PC-9 (cell line): ENCODE measurements at regions not wholly inside any gene's neighbourhood (a gene's known extent, or its start where the extent isn't known, plus 50 kb on each side); places are given as distances from the start of the nearest gene placed in this dataset.

Experiments used
- BruUV-seq: library from RNA; stranded (reverse); fragments of 400-500 nt; replicated peaks from 2 replicates; lab custom pipeline; 2021; lab: Mats Ljungman, UMichigan
- CTCF ChIA-PET: fragments of 300-600 bp; sonication (Branson Sonifier 250); formaldehyde crosslinking; loops from one replicate; lab custom pipeline; 2022; ENCODE audit warnings: antibody characterized with exemption; lab: Charles Lee
- POLR2A ChIA-PET: fragments of 300-600 bp; sonication (Branson Sonifier 250); formaldehyde crosslinking; loops from one replicate; lab custom pipeline; 2022; ENCODE audit warnings: antibody characterized with exemption; ENCODE audit not compliant: unreplicated experiment; lab: Charles Lee
- DNase-seq, 2 experiments: peaks; one replicate each; pipeline versions ENCODE4 v3.0.0 to v3.0.0-alpha.2; 2015 to 2022; ENCODE audit warnings: mixed read lengths in 1 of 2
- H2AFZ ChIP-seq: fragments of 200-600 bp; sonication (generic); 2 replicates; pipeline ENCODE4 v1.8.1; 2017; ENCODE audit warnings: antibody characterized with exemption
- H3F3A ChIP-seq: fragments of 200-600 bp; sonication (generic); 2 replicates; pipeline ENCODE4 v1.8.1; 2017; ENCODE audit warnings: antibody characterized with exemption, mild to moderate bottlenecking, low read depth; ENCODE audit not compliant: insufficient read depth
- H3K27ac ChIP-seq: fragments of 200-600 bp; sonication (generic); 2 replicates; pipeline ENCODE4 v1.6.1; 2016; ENCODE audit warnings: mixed run types
- H3K27me3 ChIP-seq: fragments of 200-600 bp; sonication (generic); 2 replicates; pipeline ENCODE4 v1.6.1; 2016; ENCODE audit warnings: low read depth, mixed run types; ENCODE audit not compliant: insufficient read depth
- H3K36me3 ChIP-seq: fragments of 200-600 bp; sonication (generic); 2 replicates; pipeline ENCODE4 v1.6.1; 2016; ENCODE audit warnings: low read depth, mixed run types
- H3K4me1 ChIP-seq: fragments of 200-600 bp; sonication (generic); replicated peaks from 2 replicates; pipeline ENCODE4 v1.6.1; 2016; ENCODE audit warnings: mixed run types; ENCODE audit not compliant: insufficient read depth
- H3K4me2 ChIP-seq: fragments of 200-600 bp; sonication (generic); 2 replicates; pipeline ENCODE4 v1.6.1; 2017; ENCODE audit warnings: mixed run types
- H3K4me3 ChIP-seq: fragments of 200-600 bp; sonication (generic); 2 replicates; pipeline ENCODE4 v1.6.1; 2016; ENCODE audit warnings: mixed run types
- H3K79me2 ChIP-seq: fragments of 200-600 bp; sonication (generic); 2 replicates; pipeline ENCODE4 v1.6.1; 2017; ENCODE audit warnings: low read depth, mixed run types
- H3K9me2 ChIP-seq: fragments of 200-600 bp; sonication (generic); 2 replicates; pipeline ENCODE4 v1.8.1; 2017; ENCODE audit warnings: mild to moderate bottlenecking; ENCODE audit not compliant: insufficient read depth
- H3K9me3 ChIP-seq: fragments of 200-600 bp; sonication (generic); 2 replicates; pipeline ENCODE4 v1.8.1; 2016; ENCODE audit warnings: low read depth; ENCODE audit not compliant: insufficient read depth
- H4K20me1 ChIP-seq: fragments of 200-600 bp; sonication (generic); 2 replicates; pipeline ENCODE4 v1.8.1; 2017; ENCODE audit not compliant: insufficient read depth
- EZH2 ChIP-seq: fragments of 200-600 bp; sonication (generic); IDR thresholded peaks from 2 replicates; pipeline ENCODE4 v1.8.0; 2017; ENCODE audit warnings: antibody characterized with exemption, low read depth
- intact Hi-C: fragments of 100-400 bp; cut with micrococcal nuclease; formaldehyde crosslinking; loops from one replicate; pipeline ENCODE4 v1.10.0; 2022; ENCODE audit not compliant: unreplicated experiment
- TF ChIP-seq, protein P1 (sequence below): fragments of 200-600 bp; sonication (generic); conservative IDR thresholded peaks from 2 replicates; pipeline ENCODE4 v1.6.1; 2017; ENCODE audit warnings: mixed run types, antibody characterized with exemption, mild to moderate bottlenecking, moderate library complexity

DNA sequence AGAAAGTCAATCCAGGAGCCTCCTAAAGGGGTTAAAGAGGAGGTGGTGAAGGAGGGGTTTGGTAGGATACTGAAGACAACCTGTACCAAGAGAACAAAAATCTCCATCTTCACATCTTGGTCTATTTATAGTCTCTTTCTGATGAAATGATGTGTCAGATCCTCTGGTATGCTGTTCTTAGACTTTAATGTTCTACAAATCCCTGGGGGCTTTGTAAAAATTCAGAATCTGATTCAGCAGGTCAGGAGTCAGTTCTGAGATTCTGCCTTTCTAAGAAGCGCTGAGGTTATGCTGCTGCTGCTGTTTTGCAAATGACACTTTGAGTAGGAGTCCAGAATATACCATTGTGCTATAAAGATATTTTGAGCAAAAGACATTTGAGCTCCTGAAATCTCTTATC lies 172.9 kb upstream of the GLRA2 start:
- Histone ChIP-seq H3K4me1 (peaks cover 14% of the 10 kb centered on the region), H2AFZ (no peak overlapping the region), H3K36me3 (no peaks in the 10 kb centered on the region), H3K9me3 (no peaks in the 10 kb centered on the region), H4K20me1 (no peaks in the 10 kb centered on the region), H3K9me2 (no peaks in the 10 kb centered on the region), H3K27me3 (no peaks in the 10 kb centered on the region), H3K4me3 (no peak overlapping the region), H3K4me2 (no peak overlapping the region), H3K27ac (peak overlapping the region; percentile 11; the same call in 1 of the 2 replicates), H3F3A (no peaks in the 10 kb centered on the region), H3K79me2 (no peaks in the 10 kb centered on the region)
- intact Hi-C loops: no loop called here
- ChIA-PET POLR2A (no interaction called here), CTCF (no interaction called here)
- peak in 1 of 2 experiments; percentile 33 for DNase-seq
- no peak for TF ChIP-seq EZH2
- TF ChIP-seq, protein P1, sequence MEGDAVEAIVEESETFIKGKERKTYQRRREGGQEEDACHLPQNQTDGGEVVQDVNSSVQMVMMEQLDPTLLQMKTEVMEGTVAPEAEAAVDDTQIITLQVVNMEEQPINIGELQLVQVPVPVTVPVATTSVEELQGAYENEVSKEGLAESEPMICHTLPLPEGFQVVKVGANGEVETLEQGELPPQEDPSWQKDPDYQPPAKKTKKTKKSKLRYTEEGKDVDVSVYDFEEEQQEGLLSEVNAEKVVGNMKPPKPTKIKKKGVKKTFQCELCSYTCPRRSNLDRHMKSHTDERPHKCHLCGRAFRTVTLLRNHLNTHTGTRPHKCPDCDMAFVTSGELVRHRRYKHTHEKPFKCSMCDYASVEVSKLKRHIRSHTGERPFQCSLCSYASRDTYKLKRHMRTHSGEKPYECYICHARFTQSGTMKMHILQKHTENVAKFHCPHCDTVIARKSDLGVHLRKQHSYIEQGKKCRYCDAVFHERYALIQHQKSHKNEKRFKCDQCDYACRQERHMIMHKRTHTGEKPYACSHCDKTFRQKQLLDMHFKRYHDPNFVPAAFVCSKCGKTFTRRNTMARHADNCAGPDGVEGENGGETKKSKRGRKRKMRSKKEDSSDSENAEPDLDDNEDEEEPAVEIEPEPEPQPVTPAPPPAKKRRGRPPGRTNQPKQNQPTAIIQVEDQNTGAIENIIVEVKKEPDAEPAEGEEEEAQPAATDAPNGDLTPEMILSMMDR: no peak
- BruUV-seq: no TSS peak

DNA sequence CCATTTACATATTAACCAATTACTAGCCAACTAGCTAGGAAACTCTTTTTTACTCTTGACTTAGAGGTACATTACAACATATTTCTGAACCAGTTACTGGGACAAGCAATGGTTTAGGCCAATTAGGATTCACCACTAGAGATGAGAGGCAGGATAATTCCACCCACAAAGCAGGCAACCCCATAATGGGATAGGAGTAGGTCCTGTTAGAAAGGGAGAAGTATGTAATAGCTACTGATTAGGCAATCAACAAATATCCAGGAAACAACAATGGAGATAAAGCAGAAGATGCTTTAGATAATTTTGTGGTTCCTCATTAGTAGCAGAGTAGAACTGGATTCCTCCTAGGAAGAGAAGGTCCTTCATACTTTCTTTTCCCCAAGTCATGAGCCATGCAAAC lies 173.8 kb upstream of the GLRA2 start:
- ChIA-PET CTCF (no interaction called here), POLR2A (no interaction called here)
- Histone ChIP-seq H3K36me3 (no peaks in the 10 kb centered on the region), H3K4me3 (no peak overlapping the region), H3F3A (no peaks in the 10 kb centered on the region), H3K27ac (no peak overlapping the region), H3K79me2 (no peaks in the 10 kb centered on the region), H3K4me2 (no peak overlapping the region), H3K27me3 (no peaks in the 10 kb centered on the region), H3K9me3 (no peaks in the 10 kb centered on the region), H4K20me1 (no peaks in the 10 kb centered on the region), H3K9me2 (no peaks in the 10 kb centered on the region), H3K4me1 (peaks cover 14% of the 10 kb centered on the region), H2AFZ (no peak overlapping the region)
- no peak for DNase-seq
- intact Hi-C loops: no loop called here
- TF ChIP-seq EZH2: no peak
- TF ChIP-seq, protein P1: no peak
- BruUV-seq: no TSS peak

DNA sequence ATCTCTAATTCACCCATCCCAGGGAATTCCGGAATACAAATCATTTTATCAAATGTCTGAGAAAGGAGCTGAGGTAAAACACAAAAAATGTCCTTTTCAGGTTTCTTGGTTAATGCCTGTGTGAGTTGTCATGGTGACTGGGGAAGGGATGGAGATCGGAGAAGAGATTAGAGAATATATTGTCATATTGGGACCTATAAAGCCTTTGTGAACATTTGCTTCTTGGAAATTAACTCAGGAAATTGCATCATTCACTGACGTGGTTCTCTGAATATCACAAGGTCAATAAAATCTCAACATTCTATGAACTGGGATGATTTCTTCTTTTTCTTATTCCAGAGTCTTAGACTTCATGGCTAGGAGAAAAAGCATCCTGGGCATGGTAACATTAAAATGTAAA lies 174.8 kb upstream of the GLRA2 start:
- no peak overlapping the region for H3K4me3 ChIP-seq
- TF ChIP-seq, protein P1: no peak
- no peak for TF ChIP-seq EZH2
- no peaks in the 10 kb centered on the region for H3F3A ChIP-seq
- no peak overlapping the region for H2AFZ ChIP-seq
- DNase-seq: no peak
- H3K79me2 ChIP-seq: no peaks in the 10 kb centered on the region
- H4K20me1 ChIP-seq: no peaks in the 10 kb centered on the region
- H3K4me1 ChIP-seq: peaks cover 14% of the 10 kb centered on the region
- H3K9me3 ChIP-seq: no peaks in the 10 kb centered on the region
- CTCF ChIA-PET: no interaction called here
- H3K9me2 ChIP-seq: no peaks in the 10 kb centered on the region
- no peak overlapping the region for H3K4me2 ChIP-seq
- intact Hi-C loops: no loop called here
- no peaks in the 10 kb centered on the region for H3K27me3 ChIP-seq
- no peaks in the 10 kb centered on the region for H3K36me3 ChIP-seq
- no peak overlapping the region for H3K27ac ChIP-seq
- POLR2A ChIA-PET: no interaction called here
- BruUV-seq: no TSS peak
